Tibial nerve (tissue), 4 donors: ENCODE measurements at regions not wholly inside any gene's neighbourhood (a gene's known extent, or its start where the extent isn't known, plus 50 kb on each side); places are given as distances from the start of the nearest gene placed in this dataset.

Experiments
- DNase-seq, 2 donors: peaks; one replicate each; pipeline ENCODE4 v3.0.0-alpha.2; 2019; ENCODE audit warnings: low spot score in 2 of 2
- H3K27ac ChIP-seq, 4 donors: fragments of 200-600 bp; sonication (generic) in 3 of 4; one replicate each; pipeline ENCODE4 v1.5.1; 2017 to 2019; ENCODE audit warnings: mild to moderate bottlenecking in 1 of 4
- H3K27me3 ChIP-seq, 2 donors: fragments of 200-600 bp; sonication (generic) in 1 of 2; one replicate each; pipeline versions ENCODE4 v1.5.1 to v1.6.0; 2017 to 2019
- H3K36me3 ChIP-seq, 3 donors: fragments of 200-600 bp; sonication (generic); one replicate each; pipeline ENCODE4 v1.5.1; 2018 to 2019
- H3K4me1 ChIP-seq, 4 donors: fragments of 200-600 bp; sonication (generic) in 3 of 4; one replicate each; pipeline ENCODE4 v1.5.1; 2017 to 2019
- H3K4me3 ChIP-seq, 4 donors: fragments of 200-600 bp; sonication (generic) in 3 of 4; one replicate each; pipeline ENCODE4 v1.5.1; 2017 to 2019; ENCODE audit warnings: mild to moderate bottlenecking in 1 of 4, moderate library complexity in 1 of 4
- H3K9me3 ChIP-seq, 4 donors: fragments of 200-600 bp; sonication (generic) in 3 of 4; one replicate each; pipeline ENCODE4 v1.5.1; 2017 to 2019
- EP300 ChIP-seq, 2 donors: sonication (generic); formaldehyde crosslinking; IDR thresholded peaks; one replicate each; pipeline ENCODE4 v1.6.1; 2017; ENCODE audit warnings: antibody characterized with exemption in 2 of 2, mild to moderate bottlenecking in 1 of 2
- POLR2A ChIP-seq, 2 donors: fragments of 450-650 bp; IDR thresholded peaks; one replicate each; pipeline ENCODE4 v1.6.1; 2017; ENCODE audit warnings: antibody characterized with exemption in 2 of 2, mild to moderate bottlenecking in 2 of 2, moderate library complexity in 2 of 2
- WGBS, 2 donors: methylation state at CpG; one replicate each; pipeline ENCODE4 v1.1.5; 2018; 5-methylcytosine and 5-hydroxymethylcytosine counted together
- TF ChIP-seq, protein P1 (sequence below), 5 experiments: fragments of 200-600 bp in 3 of 5; fragments of 450-650 bp in 2 of 5; sonication (generic) in 3 of 5; IDR thresholded peaks; one replicate each; pipeline ENCODE4 v1.5.1; 2016 to 2019; ENCODE audit warnings: antibody characterized with exemption in 5 of 5, mild to moderate bottlenecking in 3 of 5, moderate library complexity in 2 of 5

DNA sequence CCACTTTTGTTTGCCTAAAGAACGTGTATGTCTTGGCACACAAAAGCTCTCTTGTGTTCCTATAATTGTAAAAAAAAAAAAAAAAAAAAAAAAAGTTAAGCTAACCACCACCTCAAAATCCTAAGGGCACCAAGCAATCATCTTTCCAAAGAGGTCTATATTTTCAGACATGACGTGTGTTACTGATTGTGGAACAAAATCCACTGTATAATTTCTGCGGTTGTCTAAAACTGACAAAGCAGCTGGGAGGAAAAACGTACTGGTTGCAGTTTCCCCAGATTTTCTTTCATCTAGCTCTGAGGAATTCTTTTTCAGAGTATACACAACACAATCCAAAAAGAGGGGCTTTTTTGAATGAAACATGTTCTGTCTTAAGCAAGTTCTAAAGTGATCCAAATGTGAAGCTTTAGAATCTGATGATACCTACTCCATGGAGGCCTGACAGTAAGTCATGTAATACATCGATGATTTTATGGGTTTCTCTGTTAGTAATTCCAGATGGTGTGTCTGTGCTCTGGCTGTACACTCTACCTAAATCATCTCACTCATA, 375.6 kb upstream of the NUDT12 start:
- no peak for DNase-seq
- no peak overlapping the region for H3K27ac ChIP-seq
- no peaks in the 10 kb centered on the region for H3K36me3 ChIP-seq
- no peak overlapping the region for H3K4me3 ChIP-seq
- no peaks in the 10 kb centered on the region for H3K4me1 ChIP-seq
- H3K9me3 ChIP-seq: no peaks in the 10 kb centered on the region
- TF ChIP-seq POLR2A (IDR thresholded peaks at IDR 0.05) (no peak), EP300 (IDR thresholded peaks at IDR 0.05) (no peak)
- TF ChIP-seq, protein P1, sequence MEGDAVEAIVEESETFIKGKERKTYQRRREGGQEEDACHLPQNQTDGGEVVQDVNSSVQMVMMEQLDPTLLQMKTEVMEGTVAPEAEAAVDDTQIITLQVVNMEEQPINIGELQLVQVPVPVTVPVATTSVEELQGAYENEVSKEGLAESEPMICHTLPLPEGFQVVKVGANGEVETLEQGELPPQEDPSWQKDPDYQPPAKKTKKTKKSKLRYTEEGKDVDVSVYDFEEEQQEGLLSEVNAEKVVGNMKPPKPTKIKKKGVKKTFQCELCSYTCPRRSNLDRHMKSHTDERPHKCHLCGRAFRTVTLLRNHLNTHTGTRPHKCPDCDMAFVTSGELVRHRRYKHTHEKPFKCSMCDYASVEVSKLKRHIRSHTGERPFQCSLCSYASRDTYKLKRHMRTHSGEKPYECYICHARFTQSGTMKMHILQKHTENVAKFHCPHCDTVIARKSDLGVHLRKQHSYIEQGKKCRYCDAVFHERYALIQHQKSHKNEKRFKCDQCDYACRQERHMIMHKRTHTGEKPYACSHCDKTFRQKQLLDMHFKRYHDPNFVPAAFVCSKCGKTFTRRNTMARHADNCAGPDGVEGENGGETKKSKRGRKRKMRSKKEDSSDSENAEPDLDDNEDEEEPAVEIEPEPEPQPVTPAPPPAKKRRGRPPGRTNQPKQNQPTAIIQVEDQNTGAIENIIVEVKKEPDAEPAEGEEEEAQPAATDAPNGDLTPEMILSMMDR (IDR thresholded peaks at IDR 0.05): no peak
- H3K27me3 ChIP-seq: no peaks in the 10 kb centered on the region
- 30% methylated on average over 5 of the region's 5 CpGs for WGBS, 2 donors

DNA sequence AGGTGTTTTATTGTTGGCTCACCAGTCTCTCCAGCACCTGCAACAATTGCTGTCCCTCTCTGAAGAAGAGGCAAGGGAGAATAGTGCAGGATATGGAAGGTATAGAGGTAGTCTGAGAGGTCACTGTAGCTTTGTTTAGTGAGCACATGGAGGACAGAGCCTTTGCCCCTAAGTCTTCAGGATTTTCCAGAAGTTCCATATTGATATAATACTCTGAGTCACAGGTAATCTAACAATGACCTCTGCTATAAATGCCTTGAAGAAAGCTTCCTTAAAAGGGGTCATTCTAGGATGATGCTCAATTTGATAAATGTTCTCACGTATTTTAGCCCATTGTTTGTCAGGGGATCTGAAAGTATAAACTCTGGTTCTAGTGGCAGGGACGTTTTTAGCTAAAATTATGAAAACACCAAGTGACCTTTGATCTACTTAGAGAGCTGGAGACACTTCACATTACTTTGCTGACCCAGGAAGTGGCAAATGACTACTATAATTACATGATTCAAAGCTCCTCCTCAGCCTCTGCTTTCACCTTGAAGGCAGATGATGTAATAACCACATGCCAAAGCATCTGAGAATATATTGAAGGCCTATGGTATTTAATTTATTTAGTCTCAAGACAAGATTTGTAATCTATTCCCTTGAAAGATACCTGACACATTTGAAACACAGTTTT, 366.9 kb upstream of the NUDT12 start:
- H3K4me1 ChIP-seq: no peaks in the 10 kb centered on the region
- H3K9me3 ChIP-seq: no peaks in the 10 kb centered on the region
- H3K4me3 ChIP-seq: no peak overlapping the region
- no peak for DNase-seq
- TF ChIP-seq POLR2A (IDR thresholded peaks at IDR 0.05): no peak
- no peak overlapping the region for H3K27ac ChIP-seq
- H3K27me3 ChIP-seq: no peaks in the 10 kb centered on the region
- no peaks in the 10 kb centered on the region for H3K36me3 ChIP-seq
- 37 to 44% methylated on average over 2 of the region's 2 CpGs for WGBS, 2 donors

DNA sequence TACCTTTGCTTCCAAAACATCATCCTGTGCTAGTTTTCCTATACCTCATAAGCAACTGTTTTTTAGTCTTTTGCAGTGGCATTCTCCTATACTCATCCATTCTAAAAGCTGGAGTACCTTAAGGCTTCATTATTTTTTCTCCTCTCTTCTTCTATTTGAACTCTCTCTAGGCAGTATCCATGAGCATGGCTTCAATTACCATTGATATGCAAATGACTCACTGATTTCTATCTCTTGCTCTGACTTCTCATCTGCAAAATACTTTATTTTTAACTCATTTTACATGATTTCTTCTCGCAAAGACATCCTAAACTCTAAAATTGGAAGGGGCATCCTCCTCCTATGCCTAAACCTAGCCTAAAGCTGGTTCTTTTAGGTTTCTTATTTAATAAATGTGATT, 365.1 kb upstream of the NUDT12 start:
- no peak overlapping the region for H3K4me3 ChIP-seq
- no peak for DNase-seq
- TF ChIP-seq POLR2A (IDR thresholded peaks at IDR 0.05) (no peak), EP300 (IDR thresholded peaks at IDR 0.05) (no peak)
- TF ChIP-seq, protein P1 (IDR thresholded peaks at IDR 0.05): no peak
- H3K9me3 ChIP-seq: no peaks in the 10 kb centered on the region
- WGBS, 2 donors: 94 to 95% methylated on average over 1 of the region's 1 CpG
- no peaks in the 10 kb centered on the region for H3K27me3 ChIP-seq
- no peak overlapping the region for H3K27ac ChIP-seq
- no peaks in the 10 kb centered on the region for H3K4me1 ChIP-seq
- H3K36me3 ChIP-seq: no peaks in the 10 kb centered on the region

DNA sequence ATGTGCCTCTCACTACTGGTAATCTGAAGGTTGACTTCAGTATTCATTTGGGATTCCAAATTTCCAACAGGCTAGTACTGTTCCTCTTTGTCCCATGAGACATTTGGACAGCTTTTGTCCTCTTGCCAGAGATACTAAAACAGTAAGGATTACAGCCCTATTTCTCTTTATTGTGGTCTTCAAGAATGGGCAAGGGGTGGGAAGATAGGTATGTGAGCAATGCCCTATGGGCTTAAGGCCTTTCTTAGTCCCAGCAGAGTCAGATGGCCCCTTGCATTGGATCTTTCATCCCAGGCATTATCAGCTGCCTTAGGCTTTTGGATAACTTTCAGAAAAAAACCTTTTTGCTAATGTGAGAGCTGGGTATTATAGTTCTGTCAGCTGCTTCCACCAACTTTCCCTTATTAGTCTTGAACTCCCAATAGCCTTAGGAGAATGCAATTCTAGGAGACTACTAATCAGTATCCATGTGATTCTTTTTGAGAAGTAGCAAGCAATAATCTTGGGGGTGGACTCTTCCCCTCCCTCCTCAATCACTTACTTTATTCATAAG, 361.1 kb upstream of the NUDT12 start:
- Histone ChIP-seq H3K9me3 (no peaks in the 10 kb centered on the region), H3K27ac (no peak overlapping the region), H3K4me1 (peaks cover 0 to 4% (median 0%) of the 10 kb centered on the region in 4 donors), H3K36me3 (no peaks in the 10 kb centered on the region), H3K4me3 (no peak overlapping the region), H3K27me3 (no peaks in the 10 kb centered on the region)
- DNase-seq: no peak
- TF ChIP-seq, protein P1 (IDR thresholded peaks at IDR 0.05): no peak
- TF ChIP-seq POLR2A (IDR thresholded peaks at IDR 0.05) (no peak), EP300 (IDR thresholded peaks at IDR 0.05) (no peak)

DNA sequence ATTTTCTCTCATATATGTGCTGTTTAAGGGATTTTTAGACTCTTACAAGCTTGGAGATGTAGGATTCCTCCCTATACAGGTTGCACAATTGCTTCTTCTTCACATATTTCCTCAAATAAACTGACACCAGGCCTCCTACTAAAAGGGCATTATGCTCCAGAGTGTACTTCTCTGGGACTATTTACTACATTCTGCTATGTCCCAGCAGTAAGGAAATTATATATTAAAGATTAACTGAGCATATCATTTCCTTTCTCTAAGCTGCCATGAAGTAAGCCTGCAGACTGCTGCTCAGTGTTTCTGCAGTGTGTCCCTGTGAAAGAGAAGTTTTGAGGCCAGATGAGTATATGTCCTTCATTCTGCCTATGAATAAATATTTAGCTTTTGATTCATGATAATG, 356.9 kb upstream of the NUDT12 start:
- TF ChIP-seq, protein P1 (IDR thresholded peaks at IDR 0.05): no peak
- TF ChIP-seq POLR2A (IDR thresholded peaks at IDR 0.05) (no peak), EP300 (IDR thresholded peaks at IDR 0.05) (no peak)
- no peaks in the 10 kb centered on the region for H3K36me3 ChIP-seq
- no peak overlapping the region for H3K27ac ChIP-seq

More for the DNA sequence above, 356.9 kb upstream of the NUDT12 start:
- Histone ChIP-seq H3K4me1 (peaks cover 0 to 8% (median 0%) of the 10 kb centered on the region in 4 donors), H3K9me3 (no peaks in the 10 kb centered on the region), H3K27me3 (no peaks in the 10 kb centered on the region), H3K4me3 (no peak overlapping the region)
- no peak for DNase-seq
